ENCODE measurements at regions not wholly inside any gene's neighbourhood (a gene's known extent, or its start where the extent isn't known, plus 50 kb on each side); places are given as distances from the start of the nearest gene placed in this dataset.

DNA sequence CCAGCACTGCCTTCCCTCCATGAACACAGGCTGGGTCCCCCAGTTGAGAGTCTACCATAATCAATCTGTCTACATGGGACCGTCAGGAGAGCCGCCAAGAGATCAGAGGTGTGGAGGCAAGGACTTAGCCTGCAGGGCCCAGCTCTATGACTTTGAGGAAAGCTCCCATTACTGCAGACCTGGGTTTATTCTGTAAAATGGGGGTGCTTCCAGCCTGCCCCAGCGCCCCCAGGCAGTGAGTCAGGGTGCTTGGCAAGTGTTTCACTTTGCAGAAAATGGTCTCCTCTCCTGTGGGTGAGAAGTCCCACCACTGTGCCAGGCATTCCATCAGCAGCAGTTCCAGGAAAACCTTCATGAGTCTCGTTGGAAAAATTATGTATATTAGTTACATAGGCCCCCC lies 75.5 kb upstream of the VSTM2B start:
- TF ChIP-seq, protein P1, sequence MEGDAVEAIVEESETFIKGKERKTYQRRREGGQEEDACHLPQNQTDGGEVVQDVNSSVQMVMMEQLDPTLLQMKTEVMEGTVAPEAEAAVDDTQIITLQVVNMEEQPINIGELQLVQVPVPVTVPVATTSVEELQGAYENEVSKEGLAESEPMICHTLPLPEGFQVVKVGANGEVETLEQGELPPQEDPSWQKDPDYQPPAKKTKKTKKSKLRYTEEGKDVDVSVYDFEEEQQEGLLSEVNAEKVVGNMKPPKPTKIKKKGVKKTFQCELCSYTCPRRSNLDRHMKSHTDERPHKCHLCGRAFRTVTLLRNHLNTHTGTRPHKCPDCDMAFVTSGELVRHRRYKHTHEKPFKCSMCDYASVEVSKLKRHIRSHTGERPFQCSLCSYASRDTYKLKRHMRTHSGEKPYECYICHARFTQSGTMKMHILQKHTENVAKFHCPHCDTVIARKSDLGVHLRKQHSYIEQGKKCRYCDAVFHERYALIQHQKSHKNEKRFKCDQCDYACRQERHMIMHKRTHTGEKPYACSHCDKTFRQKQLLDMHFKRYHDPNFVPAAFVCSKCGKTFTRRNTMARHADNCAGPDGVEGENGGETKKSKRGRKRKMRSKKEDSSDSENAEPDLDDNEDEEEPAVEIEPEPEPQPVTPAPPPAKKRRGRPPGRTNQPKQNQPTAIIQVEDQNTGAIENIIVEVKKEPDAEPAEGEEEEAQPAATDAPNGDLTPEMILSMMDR (IDR thresholded peaks at IDR 0.05) = no peak
- TF ChIP-seq POLR2A (IDR thresholded peaks at IDR 0.05) = no peak
- TF ChIP-seq POLR2AphosphoS5 (IDR thresholded peaks at IDR 0.05; ENCODE audit: insufficient read depth in 1 of 2, low read depth in 1 of 2) = no peak
